Progenitor cell of endocrine pancreas (in vitro differentiated cells): ENCODE measurements at regions not wholly inside any gene's neighbourhood (a gene's known extent, or its start where the extent isn't known, plus 50 kb on each side); places are given as distances from the start of the nearest gene placed in this dataset.

Experiments used
- DNase-seq: peaks from one replicate; pipeline ENCODE4 v3.0.0; 2021; ENCODE audit warnings: low spot score; ENCODE audit not compliant: unreplicated experiment
- H3K27ac Mint-ChIP-seq: 2 replicates; pipeline ENCODE4 v1.8.0; 2021; ENCODE audit warnings: mild to moderate bottlenecking, moderate library complexity, mixed read lengths
- H3K27me3 Mint-ChIP-seq: 2 replicates; pipeline ENCODE4 v1.8.0; 2021; ENCODE audit warnings: mixed read lengths
- H3K36me3 Mint-ChIP-seq: 2 replicates; pipeline ENCODE4 v1.8.0; 2022; ENCODE audit warnings: mixed read lengths; ENCODE audit not compliant: insufficient read depth
- H3K4me1 Mint-ChIP-seq: 2 replicates; pipeline ENCODE4 v1.8.0; 2021; ENCODE audit warnings: low read depth, mixed read lengths
- H3K4me3 Mint-ChIP-seq: 2 replicates; pipeline ENCODE4 v1.8.0; 2021; ENCODE audit warnings: low read depth, mild to moderate bottlenecking, moderate library complexity, mixed read lengths
- H3K9me3 Mint-ChIP-seq: 2 replicates; pipeline ENCODE4 v1.8.0; 2021; ENCODE audit warnings: low read depth, mixed read lengths
- TF ChIP-seq, protein P1 (sequence below): fragments of 200-600 bp; sonication (generic); IDR thresholded peaks from one replicate; pipeline ENCODE4 v1.5.0; 2021; ENCODE audit warnings: antibody characterized with exemption, mild to moderate bottlenecking; ENCODE audit not compliant: unreplicated experiment

- no peak for DNase-seq
- Mint-ChIP-seq H3K9me3 (peaks cover 3% of the 10 kb centered on the region), H3K27ac (no peak overlapping the region), H3K4me3 (no peak overlapping the region), H3K4me1 (no peaks in the 10 kb centered on the region), H3K27me3 (peaks cover 8% of the 10 kb centered on the region), H3K36me3 (no peaks in the 10 kb centered on the region)
- TF ChIP-seq, protein P1, sequence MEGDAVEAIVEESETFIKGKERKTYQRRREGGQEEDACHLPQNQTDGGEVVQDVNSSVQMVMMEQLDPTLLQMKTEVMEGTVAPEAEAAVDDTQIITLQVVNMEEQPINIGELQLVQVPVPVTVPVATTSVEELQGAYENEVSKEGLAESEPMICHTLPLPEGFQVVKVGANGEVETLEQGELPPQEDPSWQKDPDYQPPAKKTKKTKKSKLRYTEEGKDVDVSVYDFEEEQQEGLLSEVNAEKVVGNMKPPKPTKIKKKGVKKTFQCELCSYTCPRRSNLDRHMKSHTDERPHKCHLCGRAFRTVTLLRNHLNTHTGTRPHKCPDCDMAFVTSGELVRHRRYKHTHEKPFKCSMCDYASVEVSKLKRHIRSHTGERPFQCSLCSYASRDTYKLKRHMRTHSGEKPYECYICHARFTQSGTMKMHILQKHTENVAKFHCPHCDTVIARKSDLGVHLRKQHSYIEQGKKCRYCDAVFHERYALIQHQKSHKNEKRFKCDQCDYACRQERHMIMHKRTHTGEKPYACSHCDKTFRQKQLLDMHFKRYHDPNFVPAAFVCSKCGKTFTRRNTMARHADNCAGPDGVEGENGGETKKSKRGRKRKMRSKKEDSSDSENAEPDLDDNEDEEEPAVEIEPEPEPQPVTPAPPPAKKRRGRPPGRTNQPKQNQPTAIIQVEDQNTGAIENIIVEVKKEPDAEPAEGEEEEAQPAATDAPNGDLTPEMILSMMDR = no peak
Measured at GRCh38 chr20:56903421-56903820, 274.3 kb downstream of the TFAP2C start.

- no peaks in the 10 kb centered on the region for H3K4me1 Mint-ChIP-seq
- TF ChIP-seq, protein P1 = no peak
- no peak overlapping the region for H3K27ac Mint-ChIP-seq
Measured at GRCh38 chr20:56903858-56904257, 274.8 kb downstream of the TFAP2C start.

GRCh38 chr20:56909918-56910714, 281.0 kb downstream of the TFAP2C start:
- Mint-ChIP-seq H3K27me3 (peaks cover 20% of the 10 kb centered on the region), H3K4me3 (no peak overlapping the region), H3K4me1 (peaks cover 8% of the 10 kb centered on the region), H3K36me3 (no peaks in the 10 kb centered on the region), H3K27ac (no peak overlapping the region), H3K9me3 (no peaks in the 10 kb centered on the region)
- no peak for DNase-seq
- TF ChIP-seq, protein P1 = no peak

More at GRCh38 chr20:56903858-56904257, 274.8 kb downstream of the TFAP2C start:
- Mint-ChIP-seq H3K4me3 (no peak overlapping the region), H3K9me3 (peaks cover 3% of the 10 kb centered on the region), H3K27me3 (peaks cover 7% of the 10 kb centered on the region), H3K36me3 (no peaks in the 10 kb centered on the region)
- DNase-seq = no peak

GRCh38 chr20:56911946-56912345, 282.8 kb downstream of the TFAP2C start:
- H3K9me3 Mint-ChIP-seq = no peaks in the 10 kb centered on the region
- TF ChIP-seq, protein P1 = no peak
- peaks cover 20% of the 10 kb centered on the region for H3K27me3 Mint-ChIP-seq
- no peak for DNase-seq
- H3K27ac Mint-ChIP-seq = no peak overlapping the region
- no peaks in the 10 kb centered on the region for H3K36me3 Mint-ChIP-seq
- H3K4me1 Mint-ChIP-seq = peaks cover 8% of the 10 kb centered on the region
- H3K4me3 Mint-ChIP-seq = no peak overlapping the region

DNA sequence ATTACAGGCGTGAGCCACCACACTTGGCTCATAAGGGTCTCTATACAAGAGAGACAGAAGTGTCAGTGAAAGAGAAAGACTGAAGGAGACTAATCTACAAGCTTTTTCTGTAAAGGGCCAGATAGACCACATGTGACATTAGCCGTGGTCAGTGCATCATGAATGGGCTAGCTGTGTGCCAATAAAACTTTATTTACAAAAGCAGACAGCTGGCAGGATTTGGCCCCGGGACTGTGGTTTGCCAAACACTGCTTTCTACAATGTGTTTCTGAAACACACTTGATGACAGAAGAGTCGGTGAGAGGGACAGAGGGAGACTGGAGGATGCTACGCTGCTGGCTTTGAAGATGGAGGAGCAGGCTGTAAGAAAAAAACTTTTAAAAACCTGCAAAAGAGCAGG, 285.4 kb downstream of the TFAP2C start:
- Mint-ChIP-seq H3K36me3 (no peaks in the 10 kb centered on the region), H3K27me3 (peaks cover 29% of the 10 kb centered on the region), H3K4me1 (peaks cover 8% of the 10 kb centered on the region), H3K4me3 (no peak overlapping the region), H3K27ac (no peak overlapping the region), H3K9me3 (no peaks in the 10 kb centered on the region)
- DNase-seq = no peak
- TF ChIP-seq, protein P1 = no peak
